ENCODE measurements at regions not wholly inside any gene's neighbourhood (a gene's known extent, or its start where the extent isn't known, plus 50 kb on each side); places are given as distances from the start of the nearest gene placed in this dataset.
"Not testable (repeated sequence)": the region's sequence is repeated elsewhere in the genome, so short reads cannot be mapped to it uniquely, and the experiment has no call there.

DNA sequence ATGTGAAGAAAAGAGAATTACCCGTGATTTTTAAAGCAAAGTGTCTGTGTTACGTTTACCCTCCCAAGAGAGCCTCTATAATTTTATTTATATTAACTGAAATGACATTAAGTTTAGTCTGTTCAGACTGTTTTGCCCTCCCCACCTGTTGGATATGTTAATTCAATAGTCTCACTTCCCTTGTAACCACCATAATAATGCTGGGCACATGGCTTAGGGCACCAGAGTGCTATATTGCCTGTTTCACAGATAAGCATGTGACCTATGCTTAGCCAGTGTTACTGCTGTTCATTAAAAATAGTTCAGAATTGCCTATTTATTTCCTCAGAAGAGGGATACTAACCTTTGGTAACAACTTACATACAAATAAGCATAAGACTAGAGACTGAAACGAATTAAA is 446.2 kb downstream of the FAT4 start:
- DNase-seq = no peak

DNA sequence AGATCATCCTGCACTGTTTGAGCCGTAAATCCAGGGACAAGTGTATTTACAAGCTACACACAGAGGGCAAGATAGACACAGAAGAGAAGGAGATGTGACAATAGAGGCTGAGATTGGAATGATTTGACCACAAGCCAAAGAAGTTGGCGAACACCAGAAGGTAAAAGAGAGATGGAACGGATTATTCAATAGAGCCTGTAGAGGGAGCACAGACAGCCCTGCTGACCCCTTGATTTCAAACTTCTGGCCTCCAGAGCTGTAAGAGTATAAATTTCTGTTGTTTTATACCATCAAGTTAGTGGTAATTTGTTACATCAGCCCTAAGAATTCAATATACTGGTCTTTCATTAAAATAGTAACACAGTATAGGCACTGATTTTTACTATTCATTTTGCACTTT is 447.8 kb downstream of the FAT4 start:
- DNase-seq = no peak

- DNase-seq = no peak
Measured at GRCh38 chr4:125765941-125766340, 451.2 kb downstream of the FAT4 start.

- DNase-seq = no peak
Measured at GRCh38 chr4:125770814-125771398, 456.2 kb downstream of the FAT4 start.

DNA sequence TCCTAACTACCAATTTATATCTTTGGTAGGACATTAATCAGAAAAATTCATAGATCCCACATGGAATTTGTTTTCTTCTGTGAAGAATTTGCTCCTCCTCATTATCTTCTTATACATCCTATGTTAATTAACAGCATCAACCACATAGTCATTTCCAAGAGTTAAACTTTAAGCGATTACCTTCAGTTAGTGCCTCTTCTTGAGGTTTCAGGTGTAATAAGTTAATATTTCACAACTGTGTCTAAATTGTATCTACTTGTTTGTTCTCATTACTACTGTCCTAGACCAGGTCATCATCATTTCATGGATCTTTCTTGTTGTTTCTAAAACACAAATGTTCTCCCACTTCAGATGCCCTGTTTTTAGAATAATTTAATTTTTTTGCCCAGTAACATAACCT is 457.9 kb downstream of the FAT4 start:
- DNase-seq = no peak

- no peak for DNase-seq
Measured at GRCh38 chr4:125773502-125773901, 458.7 kb downstream of the FAT4 start.

- no peak for DNase-seq
Measured at GRCh38 chr4:125773931-125774330, 459.2 kb downstream of the FAT4 start.

GRCh38 chr4:125776146-125776545 is 461.4 kb downstream of the FAT4 start:
- no peak for DNase-seq

DNA sequence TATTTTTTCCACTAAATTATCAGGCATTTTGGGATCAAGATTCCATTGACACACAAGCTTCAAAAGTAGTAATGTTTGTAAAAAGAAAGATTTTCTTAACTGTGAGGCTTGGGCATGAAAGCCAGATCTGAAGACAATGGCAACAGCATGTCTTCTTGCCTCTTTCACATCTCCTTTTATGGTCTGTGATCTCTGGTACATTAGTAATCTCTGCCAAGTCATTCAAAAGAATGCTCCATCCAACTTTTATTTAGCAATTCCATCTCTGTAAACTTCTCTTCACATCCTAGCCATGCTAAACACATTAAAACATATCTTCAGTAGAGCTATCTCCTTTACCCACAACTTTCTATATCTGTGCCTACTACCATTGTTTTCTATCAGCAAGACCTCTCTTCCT is 465.4 kb downstream of the FAT4 start:
- no peak for DNase-seq

GRCh38 chr4:125780747-125781146 is 466.0 kb downstream of the FAT4 start:
- DNase-seq = no peak

- no peak for DNase-seq
Measured at GRCh38 chr4:125781651-125782050, 466.9 kb downstream of the FAT4 start.

GRCh38 chr4:125784741-125785140 is 470.0 kb downstream of the FAT4 start:
- no peak for DNase-seq

DNA sequence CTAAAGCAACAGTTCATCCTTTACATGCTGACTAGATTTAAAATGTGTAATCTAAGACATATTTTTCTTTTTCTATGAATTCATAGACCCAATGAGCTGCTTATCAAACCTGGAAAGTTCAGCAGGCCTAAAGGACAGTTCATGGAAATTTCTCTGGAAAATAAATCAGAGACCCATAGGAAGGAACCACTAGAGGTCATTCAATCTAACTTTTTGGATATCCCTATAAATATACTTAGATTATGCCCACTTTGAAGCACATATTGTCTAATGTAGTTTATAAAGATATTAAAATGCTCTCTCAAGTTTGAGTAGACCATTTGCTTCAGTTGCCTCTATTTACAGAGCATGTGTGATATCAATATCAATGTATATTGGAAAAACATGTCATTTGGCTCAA is 473.0 kb downstream of the FAT4 start:
- DNase-seq = no peak

- DNase-seq = no peak
Measured at GRCh38 chr4:125789023-125789422, 474.3 kb downstream of the FAT4 start.

DNA sequence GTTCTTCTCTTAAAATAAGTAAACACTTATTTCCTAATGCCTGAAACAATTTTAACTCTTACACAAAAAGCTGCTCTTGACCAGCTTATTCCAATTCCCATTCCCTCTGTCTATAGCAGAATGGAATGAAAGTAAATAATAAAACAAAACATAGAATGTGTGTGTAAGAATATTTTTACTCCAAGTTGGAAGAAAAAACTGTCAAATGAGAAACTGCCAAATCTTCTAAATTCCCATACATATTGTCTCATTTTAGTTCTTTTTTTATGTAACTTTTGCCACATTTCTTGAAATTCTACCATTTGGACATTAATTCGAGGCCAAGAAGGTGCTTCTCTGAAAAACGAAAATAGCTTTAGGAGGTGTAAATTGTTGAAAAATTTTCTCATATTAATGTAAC is 477.1 kb downstream of the FAT4 start:
- DNase-seq = no peak

DNA sequence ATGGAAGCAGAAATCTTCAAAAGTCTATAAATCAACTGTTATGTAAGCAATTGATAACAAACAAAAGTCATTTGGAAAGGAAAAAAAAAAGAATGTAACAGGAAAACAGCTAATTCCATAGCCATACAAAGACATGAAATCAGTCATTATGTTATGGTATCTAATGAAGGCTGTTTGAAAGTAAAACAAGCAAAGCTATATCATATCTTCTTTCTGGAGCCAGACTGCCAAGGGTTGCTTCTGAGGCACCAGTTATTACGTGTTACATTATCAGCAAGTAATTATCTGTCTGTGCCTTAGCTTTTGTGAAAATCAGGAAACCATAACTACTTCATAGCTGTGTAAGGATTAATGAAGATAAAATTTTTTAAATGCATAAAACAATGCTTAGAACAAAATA is 480.2 kb downstream of the FAT4 start:
- no peak for DNase-seq

DNA sequence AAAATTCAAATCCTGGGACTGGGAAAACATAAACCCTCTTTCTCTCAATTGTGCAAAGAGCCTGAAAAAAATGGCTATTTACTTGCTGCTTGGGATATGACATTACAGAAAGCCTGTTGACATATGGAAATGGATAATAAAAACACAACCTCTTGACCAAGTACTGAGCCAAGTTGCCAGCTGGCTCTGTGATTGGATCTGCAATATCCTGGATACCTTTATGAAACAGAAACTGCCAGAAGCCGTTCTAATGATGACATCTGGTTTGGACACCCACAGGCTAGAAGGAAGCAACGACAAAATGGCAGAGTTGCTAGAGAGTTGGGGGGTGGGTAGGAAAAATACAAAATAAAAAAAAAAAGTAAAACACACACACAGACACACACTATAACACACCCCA is 481.4 kb downstream of the FAT4 start:
- DNase-seq = no peak

GRCh38 chr4:125797621-125798020 is 482.9 kb downstream of the FAT4 start:
- not testable (repeated sequence) for DNase-seq

- no peak for DNase-seq
Measured at GRCh38 chr4:125801373-125801772, 486.6 kb downstream of the FAT4 start.

DNA sequence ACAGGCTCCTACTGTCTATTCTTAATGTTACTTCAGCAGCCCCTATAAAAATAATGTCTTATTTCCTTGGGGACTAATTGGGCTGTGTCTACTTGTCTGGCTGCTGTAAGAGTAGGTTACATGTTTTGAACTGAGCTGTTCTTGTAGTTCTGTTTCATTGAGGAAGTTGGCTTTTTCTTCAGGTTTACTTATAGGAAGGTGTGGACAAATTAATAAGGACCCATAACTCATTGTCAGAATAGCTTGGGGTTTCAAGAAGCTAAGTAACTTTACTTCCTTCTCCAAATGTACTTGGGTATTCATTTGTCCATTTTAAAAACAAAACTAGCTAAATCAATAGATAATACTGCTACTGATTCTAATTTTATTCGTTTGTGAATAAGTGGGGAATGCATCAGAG is 487.2 kb downstream of the FAT4 start:
- DNase-seq = no peak

- DNase-seq = no peak
Measured at GRCh38 chr4:125808022-125808421, 493.3 kb downstream of the FAT4 start.

DNA sequence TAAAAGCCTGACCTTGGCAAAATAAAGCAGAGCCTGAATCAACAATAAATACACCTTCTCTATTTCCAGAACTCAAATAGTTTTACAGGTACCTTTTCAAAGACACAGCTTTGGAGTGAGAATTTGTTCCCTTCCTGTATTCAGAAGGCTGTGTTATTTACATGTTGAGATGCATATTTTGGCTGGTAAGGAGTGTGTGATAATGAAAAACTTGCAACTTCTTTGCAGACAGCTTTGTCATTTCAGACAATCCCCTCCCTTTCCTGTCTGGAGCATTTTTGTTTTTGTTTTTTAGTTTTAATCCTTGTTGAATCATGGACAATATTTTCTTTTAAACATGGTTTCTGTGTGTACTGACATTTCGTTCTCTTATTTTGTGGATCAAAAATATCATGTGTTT is 493.8 kb downstream of the FAT4 start:
- no peak for DNase-seq

DNA sequence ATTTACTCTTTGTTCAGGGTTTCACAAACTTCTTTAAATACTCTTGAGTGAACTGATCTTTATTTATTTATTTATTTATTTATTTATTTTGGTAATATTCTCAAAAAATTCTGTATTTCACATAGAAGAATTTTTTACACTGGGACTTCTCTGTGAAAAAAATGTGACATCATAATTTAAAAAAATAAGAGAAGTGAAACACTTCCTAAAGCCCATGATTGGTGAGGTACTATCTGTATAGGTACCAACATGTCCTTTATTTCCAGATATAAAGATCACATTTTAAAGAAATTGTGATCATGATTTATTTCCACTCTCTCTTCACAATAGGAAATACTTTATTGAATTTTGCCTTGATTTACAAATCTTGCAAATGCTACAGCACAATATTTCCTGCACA is 497.1 kb downstream of the FAT4 start:
- DNase-seq = no peak

DNA sequence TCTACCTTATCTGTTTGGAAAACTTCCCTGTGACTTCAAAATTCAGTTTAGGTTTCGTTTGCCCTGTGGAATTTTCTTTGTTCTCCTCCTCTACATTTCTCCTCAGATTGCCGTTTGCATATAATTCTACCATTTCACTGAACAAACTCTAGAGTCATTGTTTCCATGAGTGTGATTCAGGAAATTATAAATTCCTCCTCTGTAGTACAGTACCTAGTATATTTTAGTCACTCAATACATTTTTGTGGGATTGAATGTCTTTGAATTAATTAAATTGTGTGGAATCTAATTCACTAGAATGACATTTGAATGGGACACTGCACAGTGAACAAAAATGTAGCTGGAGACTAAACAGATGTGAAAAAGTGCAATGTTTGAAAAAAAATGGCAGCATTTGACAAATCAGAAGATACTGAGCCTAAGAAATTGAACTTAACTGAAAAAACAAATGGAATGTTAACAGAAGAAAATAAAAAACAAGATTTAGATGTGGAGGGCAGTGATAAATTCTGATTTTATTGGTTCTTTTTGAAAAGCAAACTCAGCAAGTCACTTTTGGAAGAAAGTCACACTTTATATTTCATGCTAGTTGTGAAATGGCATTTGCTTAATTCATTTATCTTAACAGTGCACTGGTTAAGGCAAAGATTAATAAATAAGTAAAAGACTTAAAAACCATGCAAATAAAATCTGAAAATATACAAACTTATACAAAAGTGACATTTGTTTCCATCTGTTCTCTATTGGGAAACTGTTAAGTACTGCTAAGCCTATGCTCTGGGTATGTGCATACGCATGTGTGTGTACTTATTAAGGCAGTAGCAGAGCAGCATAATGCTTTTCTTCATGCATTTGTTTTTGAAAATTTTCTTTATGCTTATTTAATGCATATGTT is 512.3 kb downstream of the FAT4 start:
- no peak for DNase-seq

DNA sequence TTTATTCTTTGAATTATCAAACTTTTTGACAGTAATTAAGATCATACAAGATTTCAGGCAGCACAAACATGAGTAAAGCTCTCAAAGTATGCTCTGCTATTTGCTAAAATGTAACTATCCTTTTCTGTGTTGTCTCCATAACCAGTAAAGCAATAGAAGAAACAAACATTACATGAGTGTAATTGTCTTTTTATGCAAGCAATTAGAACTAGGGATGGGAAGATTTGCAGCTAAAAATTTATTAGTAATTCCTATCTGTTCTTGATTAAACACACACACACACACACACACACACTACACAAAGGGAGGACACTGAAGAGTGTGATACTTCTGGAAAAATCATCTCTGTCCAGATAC is 512.9 kb downstream of the FAT4 start:
- DNase-seq = no peak
